ENCODE measurements at regions not wholly inside any gene's neighbourhood (a gene's known extent, or its start where the extent isn't known, plus 50 kb on each side); places are given as distances from the start of the nearest gene placed in this dataset.
"Not testable (repeated sequence)": the region's sequence is repeated elsewhere in the genome, so short reads cannot be mapped to it uniquely, and the experiment has no call there.

- DNase-seq (ENCODE audit: low read depth): no peak
- TF ChIP-seq, protein P1, sequence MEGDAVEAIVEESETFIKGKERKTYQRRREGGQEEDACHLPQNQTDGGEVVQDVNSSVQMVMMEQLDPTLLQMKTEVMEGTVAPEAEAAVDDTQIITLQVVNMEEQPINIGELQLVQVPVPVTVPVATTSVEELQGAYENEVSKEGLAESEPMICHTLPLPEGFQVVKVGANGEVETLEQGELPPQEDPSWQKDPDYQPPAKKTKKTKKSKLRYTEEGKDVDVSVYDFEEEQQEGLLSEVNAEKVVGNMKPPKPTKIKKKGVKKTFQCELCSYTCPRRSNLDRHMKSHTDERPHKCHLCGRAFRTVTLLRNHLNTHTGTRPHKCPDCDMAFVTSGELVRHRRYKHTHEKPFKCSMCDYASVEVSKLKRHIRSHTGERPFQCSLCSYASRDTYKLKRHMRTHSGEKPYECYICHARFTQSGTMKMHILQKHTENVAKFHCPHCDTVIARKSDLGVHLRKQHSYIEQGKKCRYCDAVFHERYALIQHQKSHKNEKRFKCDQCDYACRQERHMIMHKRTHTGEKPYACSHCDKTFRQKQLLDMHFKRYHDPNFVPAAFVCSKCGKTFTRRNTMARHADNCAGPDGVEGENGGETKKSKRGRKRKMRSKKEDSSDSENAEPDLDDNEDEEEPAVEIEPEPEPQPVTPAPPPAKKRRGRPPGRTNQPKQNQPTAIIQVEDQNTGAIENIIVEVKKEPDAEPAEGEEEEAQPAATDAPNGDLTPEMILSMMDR (IDR thresholded peaks at IDR 0.05; ENCODE audit: control insufficient read depth, extremely low read depth, insufficient read depth): no peak
- H3K4me3 ChIP-seq (ENCODE audit: low read depth, low read length): no peak overlapping the region
Measured at GRCh38 chr2:187188783-187189631, 259.0 kb downstream of the CALCRL start.

GRCh38 chr2:187187519-187187918 is 260.5 kb downstream of the CALCRL start:
- TF ChIP-seq, protein P1 (IDR thresholded peaks at IDR 0.05; ENCODE audit: control insufficient read depth, extremely low read depth, insufficient read depth): no peak
- no peak overlapping the region for H3K4me3 ChIP-seq (ENCODE audit: low read depth, low read length)
- DNase-seq (ENCODE audit: low read depth): no peak

DNA sequence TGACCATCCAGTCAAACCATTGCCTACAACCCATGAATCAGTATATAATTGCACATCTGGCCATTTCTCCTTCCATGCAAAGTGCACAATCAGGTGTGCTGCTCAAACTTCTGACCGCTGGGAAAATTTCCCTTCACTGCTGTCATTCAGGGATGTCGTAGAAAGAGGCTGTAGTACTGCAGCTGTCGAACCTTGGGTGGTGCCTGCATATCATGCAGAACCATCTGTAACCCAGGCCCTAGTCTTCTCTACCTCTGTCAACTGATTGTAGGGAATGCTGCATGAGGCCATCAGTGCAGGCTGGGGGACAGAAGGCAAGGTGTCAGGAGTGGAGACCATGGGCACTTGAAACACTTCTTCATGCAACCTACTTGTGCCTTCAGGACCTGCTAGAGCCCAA is 267.5 kb downstream of the CALCRL start:
- no peak overlapping the region for H3K4me3 ChIP-seq (ENCODE audit: low read depth, low read length)
- no peak for DNase-seq (ENCODE audit: low read depth)
- TF ChIP-seq, protein P1 (IDR thresholded peaks at IDR 0.05; ENCODE audit: control insufficient read depth, extremely low read depth, insufficient read depth): no peak

DNA sequence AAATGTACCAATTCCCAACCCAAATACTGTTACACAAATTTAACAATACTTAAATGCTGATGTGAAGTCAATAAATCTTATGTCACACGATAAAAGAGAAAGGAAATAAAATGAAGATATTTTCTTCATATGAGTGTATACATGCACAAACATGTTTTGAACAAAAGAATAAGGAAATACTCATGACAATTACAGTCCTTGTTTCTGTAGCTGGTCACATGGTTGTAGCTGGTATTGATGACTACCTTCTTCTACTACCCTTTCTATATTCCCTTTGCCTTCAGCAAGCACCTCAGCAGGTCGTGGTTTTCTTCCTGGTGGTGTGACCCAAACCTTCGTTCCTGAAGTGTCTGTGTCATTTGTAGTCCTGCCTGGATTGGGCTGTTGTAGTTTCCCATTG is 269.2 kb downstream of the CALCRL start:
- DNase-seq (ENCODE audit: low read depth); H3K4me3 ChIP-seq (ENCODE audit: low read depth, low read length): not testable (repeated sequence)

GRCh38 chr2:187177253-187177652 is 270.8 kb downstream of the CALCRL start:
- DNase-seq (ENCODE audit: low read depth): no peak
- TF ChIP-seq, protein P1 (IDR thresholded peaks at IDR 0.05; ENCODE audit: control insufficient read depth, extremely low read depth, insufficient read depth): no peak

DNA sequence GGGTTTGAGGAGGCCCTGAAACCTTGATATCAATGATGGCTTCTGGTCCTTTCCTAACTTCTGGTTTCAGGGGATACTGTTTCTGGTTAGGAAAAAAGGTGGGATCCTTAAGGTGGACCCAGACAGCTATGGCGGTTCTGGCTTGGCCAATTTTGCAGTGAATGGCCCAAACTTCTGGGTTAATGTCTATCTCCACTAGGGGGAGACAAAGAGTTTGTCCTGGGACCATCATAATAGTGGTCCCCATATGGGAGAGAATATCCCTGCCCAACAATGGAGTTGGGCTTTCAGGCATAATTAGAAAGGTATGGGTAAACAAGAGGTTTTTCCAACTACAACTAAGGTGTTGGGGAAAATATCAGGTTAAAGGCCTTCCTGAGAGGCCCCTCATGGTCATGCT is 273.5 kb downstream of the CALCRL start:
- TF ChIP-seq, protein P1 (IDR thresholded peaks at IDR 0.05; ENCODE audit: control insufficient read depth, extremely low read depth, insufficient read depth): peak; percentile 36; the same call in 1 of the 2 replicates
- H3K4me3 ChIP-seq (ENCODE audit: low read depth, low read length): no peak overlapping the region
- no peak for DNase-seq (ENCODE audit: low read depth)

More at GRCh38 chr2:187177253-187177652, 270.8 kb downstream of the CALCRL start:
- no peak overlapping the region for H3K4me3 ChIP-seq (ENCODE audit: low read depth, low read length)

- DNase-seq (ENCODE audit: low read depth): no peak
- no peak overlapping the region for H3K4me3 ChIP-seq (ENCODE audit: low read depth, low read length)
- TF ChIP-seq, protein P1 (IDR thresholded peaks at IDR 0.05; ENCODE audit: control insufficient read depth, extremely low read depth, insufficient read depth): no peak
Measured at GRCh38 chr2:187171318-187171717, 276.7 kb downstream of the CALCRL start.

Data from LNCaP clone FGC (cell line).